Heart right ventricle (tissue), 16 donors: ENCODE measurements at regions not wholly inside any gene's neighbourhood (a gene's known extent, or its start where the extent isn't known, plus 50 kb on each side); places are given as distances from the start of the nearest gene placed in this dataset.

Experiments
- ATAC-seq, 8 donors: fragments of 200-7000 bp; cut with Tn5 transposase; one replicate each; pipeline ENCODE4 v1.9.1; 2020; ENCODE audit warnings: mild to moderate bottlenecking in 8 of 8, moderate library complexity in 8 of 8, moderate number of reproducible peaks in 1 of 8
- DNase-seq, 2 donors: peaks; one replicate each; pipeline ENCODE4 v3.0.0-alpha.2; 2020
- H3K27ac ChIP-seq, 10 donors: fragments of 200-600 bp; sonication (generic) in 2 of 10; one replicate each; pipeline versions ENCODE4 v1.5.0 to v1.8.0; 2020 to 2022; ENCODE audit warnings: mild to moderate bottlenecking in 3 of 10
- H3K27me3 ChIP-seq, 7 donors: fragments of 200-600 bp; one replicate each; pipeline ENCODE4 v1.8.0; 2021 to 2022; ENCODE audit warnings: mild to moderate bottlenecking in 2 of 7
- H3K36me3 ChIP-seq, 9 donors: fragments of 200-600 bp; sonication (generic) in 1 of 9; one replicate each; pipeline versions ENCODE4 v1.5.0 to v1.8.0; 2020 to 2022; ENCODE audit warnings: mild to moderate bottlenecking in 2 of 9
- H3K4me1 ChIP-seq, 9 donors: fragments of 200-600 bp; sonication (generic) in 1 of 9; one replicate each; pipeline versions ENCODE4 v1.5.0 to v1.8.0; 2020 to 2022; ENCODE audit warnings: mild to moderate bottlenecking in 4 of 9
- H3K4me3 ChIP-seq, 10 donors: fragments of 200-600 bp; sonication (generic) in 2 of 10; one replicate each; pipeline versions ENCODE4 v1.5.0 to v1.8.0; 2020 to 2022; ENCODE audit warnings: mild to moderate bottlenecking in 7 of 10, moderate library complexity in 2 of 10
- H3K9me3 ChIP-seq, 11 donors: fragments of 200-600 bp in 10 of 11; sonication (generic) in 2 of 11; one replicate each; pipeline versions ENCODE4 v1.5.0 to v1.8.0; 2013 to 2022; ENCODE audit warnings: mild to moderate bottlenecking in 2 of 11, control low read depth in 1 of 11, moderate library complexity in 1 of 11
- WGBS, 2 donors: extraction: QIAGEN DNeasy Blood & Tissue Kit; methylation state at CpG; one replicate each; pipeline ENCODE4 v1.1.7; 2013; ENCODE audit warnings: inconsistent platforms in 1 of 2; 5-methylcytosine and 5-hydroxymethylcytosine counted together
- intact Hi-C, 10 donors: fragments of 100-400 bp; cut with DNase I; formaldehyde crosslinking; loops; one replicate each; pipeline versions ENCODE4 v1.11.1 to v1.14.2; 2022
- TF ChIP-seq, protein P1 (sequence below), 9 donors: fragments of 200-600 bp; sonication (generic) in 2 of 9; IDR thresholded peaks; one replicate each; pipeline versions ENCODE4 v1.5.0 to v1.8.0; 2021 to 2022; ENCODE audit warnings: antibody characterized with exemption in 9 of 9, mild to moderate bottlenecking in 5 of 9, moderate library complexity in 1 of 9
- donor health status: Arrhythmogenic right ventricular cardiomyopathy.
- donor health status: ischemic (EF 13 %, LVEDD 7.1; RV severe dilation, severe dysfunction).
- donor health status: healthy with polysubstance abuse.
- donor health status: DM: no; HTN: yes; CAD: no.
- donor health status: DM: no; HTN: no; CAD: no.
- donor health status: ischemic (EF 25% LVEDD 6.9; RV normal size, moderate dysfunction).
- donor health status: ischemic (EF 25% LVEDD 5.7; RV mildly dilated, moderate dysfunction).
- donor health status: healthy.
- donor health status: DM: yes; HTN: yes; CAD: no.
- donor health status: Ischemic cardiomyopathy.
- donor health status: ischemic (EF 35%, LVEDD 5.7; RV mildly dilated, moderate dysfunction).
- donor health status: nonischemic (EF 11% LVEDD 7.7; RV severe dilation, severe dysfunction).
- donor health status: DM: yes; HTN: yes; CAD: no.
- donor health status: PGD.
- donor health status: ischemic (EF 29% LVEDD 5.4; RV normal size, mild dysfunction).
- donor health status: nonischemic (EF 23%, LVEDD 6.1; RV moderate dilation, normal function).

DNA sequence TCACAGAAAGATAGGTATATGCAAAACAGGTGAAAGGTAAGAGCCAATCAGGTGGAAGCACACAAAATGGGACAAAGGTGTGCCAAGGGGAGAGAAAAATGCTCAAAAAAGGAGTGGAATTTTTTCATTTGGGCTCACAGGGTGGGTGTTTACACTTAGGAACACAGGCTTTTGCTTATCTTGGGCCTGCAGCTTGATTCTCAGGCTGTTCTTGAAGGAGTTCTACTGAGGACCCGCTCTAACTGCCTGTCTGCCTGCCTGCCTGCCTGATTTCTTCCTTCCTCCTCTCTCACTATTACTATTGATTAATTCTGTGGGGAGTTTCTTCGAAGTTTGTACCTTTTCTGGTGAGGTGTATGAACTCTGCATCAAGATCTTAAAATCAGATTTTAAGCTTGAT lies 120.3 kb upstream of the CTSO start:
- H3K27ac ChIP-seq = no peak overlapping the region
- H3K27me3 ChIP-seq = no peaks in the 10 kb centered on the region
- TF ChIP-seq, protein P1, sequence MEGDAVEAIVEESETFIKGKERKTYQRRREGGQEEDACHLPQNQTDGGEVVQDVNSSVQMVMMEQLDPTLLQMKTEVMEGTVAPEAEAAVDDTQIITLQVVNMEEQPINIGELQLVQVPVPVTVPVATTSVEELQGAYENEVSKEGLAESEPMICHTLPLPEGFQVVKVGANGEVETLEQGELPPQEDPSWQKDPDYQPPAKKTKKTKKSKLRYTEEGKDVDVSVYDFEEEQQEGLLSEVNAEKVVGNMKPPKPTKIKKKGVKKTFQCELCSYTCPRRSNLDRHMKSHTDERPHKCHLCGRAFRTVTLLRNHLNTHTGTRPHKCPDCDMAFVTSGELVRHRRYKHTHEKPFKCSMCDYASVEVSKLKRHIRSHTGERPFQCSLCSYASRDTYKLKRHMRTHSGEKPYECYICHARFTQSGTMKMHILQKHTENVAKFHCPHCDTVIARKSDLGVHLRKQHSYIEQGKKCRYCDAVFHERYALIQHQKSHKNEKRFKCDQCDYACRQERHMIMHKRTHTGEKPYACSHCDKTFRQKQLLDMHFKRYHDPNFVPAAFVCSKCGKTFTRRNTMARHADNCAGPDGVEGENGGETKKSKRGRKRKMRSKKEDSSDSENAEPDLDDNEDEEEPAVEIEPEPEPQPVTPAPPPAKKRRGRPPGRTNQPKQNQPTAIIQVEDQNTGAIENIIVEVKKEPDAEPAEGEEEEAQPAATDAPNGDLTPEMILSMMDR (IDR thresholded peaks at IDR 0.05) = no peak
- H3K4me3 ChIP-seq = no peak overlapping the region
- peaks cover 0 to 38% (median 8%) of the 10 kb centered on the region in 11 donors for H3K9me3 ChIP-seq
- no peaks in the 10 kb centered on the region for H3K36me3 ChIP-seq
- intact Hi-C loops = no loop called here
- DNase-seq (no peak), ATAC-seq (no peak)
- H3K4me1 ChIP-seq = no peaks in the 10 kb centered on the region
- 72 to 73% methylated on average over 2 of the region's 2 CpGs for whole genome bisulfite sequencing, 2 donors

DNA sequence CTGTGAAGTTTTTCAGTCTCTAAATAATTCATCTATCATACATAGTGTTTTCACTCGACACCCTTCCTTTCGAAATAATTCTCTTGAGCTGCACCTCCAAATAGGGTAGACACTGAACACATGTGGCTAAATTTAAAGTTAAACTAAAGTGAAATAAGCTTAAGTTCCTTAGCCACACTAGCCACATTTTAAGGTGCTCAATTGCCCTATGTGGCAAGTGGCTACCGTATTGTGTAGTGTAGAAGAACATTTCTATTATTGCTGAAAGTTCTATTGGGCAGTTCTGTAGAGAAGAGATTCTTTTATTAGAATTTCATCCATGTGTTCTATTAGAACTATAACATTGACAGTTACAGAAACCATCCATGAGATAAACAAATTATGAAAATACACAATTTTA lies 107.0 kb upstream of the CTSO start:
- H3K27me3 ChIP-seq = no peaks in the 10 kb centered on the region
- H3K36me3 ChIP-seq = no peaks in the 10 kb centered on the region
- H3K4me1 ChIP-seq = no peaks in the 10 kb centered on the region
- TF ChIP-seq, protein P1 (IDR thresholded peaks at IDR 0.05) = no peak
- ATAC-seq = no peak
- intact Hi-C loops = loop anchor here in 1 of 10 donors (5.0 kb wide), 1 partner anchor 1253 kb away; no protein-coding TSS in a partner anchor
- DNase-seq = no peak
- H3K4me3 ChIP-seq = no peak overlapping the region
- H3K27ac ChIP-seq = no peak overlapping the region
- 78 to 80% methylated on average over 3 of the region's 3 CpGs for WGBS, 2 donors
- no peaks in the 10 kb centered on the region for H3K9me3 ChIP-seq

GRCh38 chr4:156053174-156053573 lies 99.5 kb upstream of the CTSO start:
- DNase-seq = no peak
- H3K4me3 ChIP-seq = no peak overlapping the region
- 54 to 61% methylated on average over 3 of the region's 3 CpGs for WGBS, 2 donors
- TF ChIP-seq, protein P1 (IDR thresholded peaks at IDR 0.05) = no peak
- H3K36me3 ChIP-seq = no peaks in the 10 kb centered on the region
- intact Hi-C loops = no loop called here
- no peak overlapping the region for H3K27ac ChIP-seq
- H3K9me3 ChIP-seq = no peaks in the 10 kb centered on the region
- H3K4me1 ChIP-seq = no peaks in the 10 kb centered on the region
- no peaks in the 10 kb centered on the region for H3K27me3 ChIP-seq
- no peak for ATAC-seq

DNA sequence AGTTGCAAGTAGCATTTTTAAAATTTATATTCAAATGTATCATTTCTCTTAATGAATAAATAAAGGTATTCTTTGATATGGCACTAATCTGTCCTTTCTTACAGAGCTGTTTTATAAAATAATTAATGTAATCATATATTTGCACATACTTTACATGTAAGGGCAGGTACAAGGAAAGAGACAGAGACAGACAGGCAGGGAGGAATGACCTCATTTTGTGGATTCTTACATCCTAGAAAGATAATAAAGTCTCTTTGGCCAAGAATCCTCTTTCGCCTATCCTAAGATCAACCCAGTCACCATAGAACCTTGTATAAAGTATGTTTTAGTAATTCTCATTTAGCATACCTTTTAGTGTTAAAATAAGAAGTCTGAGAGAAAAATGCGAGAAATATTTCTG lies 98.5 kb upstream of the CTSO start:
- H3K4me1 ChIP-seq = no peaks in the 10 kb centered on the region
- H3K4me3 ChIP-seq = no peak overlapping the region
- TF ChIP-seq, protein P1 (IDR thresholded peaks at IDR 0.05) = no peak
- H3K9me3 ChIP-seq = no peaks in the 10 kb centered on the region
- DNase-seq (no peak), ATAC-seq (no peak)
- intact Hi-C loops = no loop called here
- whole genome bisulfite sequencing, 2 donors = 91 to 93% methylated on average over 2 of the region's 2 CpGs
- no peak overlapping the region for H3K27ac ChIP-seq
- no peaks in the 10 kb centered on the region for H3K27me3 ChIP-seq
- H3K36me3 ChIP-seq = no peaks in the 10 kb centered on the region
